ENCODE measurements at regions not wholly inside any gene's neighbourhood (a gene's known extent, or its start where the extent isn't known, plus 50 kb on each side); places are given as distances from the start of the nearest gene placed in this dataset.

DNA sequence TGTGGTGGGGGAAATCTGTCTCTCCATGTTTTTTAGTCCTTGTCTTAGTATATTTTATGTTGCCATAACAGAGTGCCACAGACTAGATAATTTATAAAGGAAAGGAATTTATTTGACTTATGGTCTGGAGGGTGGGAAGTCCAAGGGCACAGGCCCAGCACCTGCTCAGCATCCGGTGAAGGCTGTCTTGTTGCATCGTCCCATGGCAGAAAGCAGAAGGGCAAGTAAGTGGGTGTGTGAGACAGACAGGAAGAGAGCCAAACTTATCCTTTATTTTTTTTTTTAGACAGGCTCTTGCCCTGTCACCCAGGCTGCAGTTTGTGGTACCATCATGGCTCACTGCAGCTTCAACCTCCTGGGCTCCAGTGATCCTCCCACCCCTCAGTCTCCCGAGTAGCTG, 98.1 kb downstream of the HS1BP3 start:
- DNase-seq (ENCODE audit: low read depth) = no peak
- TF ChIP-seq, protein P1, sequence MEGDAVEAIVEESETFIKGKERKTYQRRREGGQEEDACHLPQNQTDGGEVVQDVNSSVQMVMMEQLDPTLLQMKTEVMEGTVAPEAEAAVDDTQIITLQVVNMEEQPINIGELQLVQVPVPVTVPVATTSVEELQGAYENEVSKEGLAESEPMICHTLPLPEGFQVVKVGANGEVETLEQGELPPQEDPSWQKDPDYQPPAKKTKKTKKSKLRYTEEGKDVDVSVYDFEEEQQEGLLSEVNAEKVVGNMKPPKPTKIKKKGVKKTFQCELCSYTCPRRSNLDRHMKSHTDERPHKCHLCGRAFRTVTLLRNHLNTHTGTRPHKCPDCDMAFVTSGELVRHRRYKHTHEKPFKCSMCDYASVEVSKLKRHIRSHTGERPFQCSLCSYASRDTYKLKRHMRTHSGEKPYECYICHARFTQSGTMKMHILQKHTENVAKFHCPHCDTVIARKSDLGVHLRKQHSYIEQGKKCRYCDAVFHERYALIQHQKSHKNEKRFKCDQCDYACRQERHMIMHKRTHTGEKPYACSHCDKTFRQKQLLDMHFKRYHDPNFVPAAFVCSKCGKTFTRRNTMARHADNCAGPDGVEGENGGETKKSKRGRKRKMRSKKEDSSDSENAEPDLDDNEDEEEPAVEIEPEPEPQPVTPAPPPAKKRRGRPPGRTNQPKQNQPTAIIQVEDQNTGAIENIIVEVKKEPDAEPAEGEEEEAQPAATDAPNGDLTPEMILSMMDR (IDR thresholded peaks at IDR 0.05; ENCODE audit: insufficient read depth, low read depth, low read length, missing control alignments) = no peak
- no peak overlapping the region for H3K4me3 ChIP-seq (ENCODE audit: low read length)

DNA sequence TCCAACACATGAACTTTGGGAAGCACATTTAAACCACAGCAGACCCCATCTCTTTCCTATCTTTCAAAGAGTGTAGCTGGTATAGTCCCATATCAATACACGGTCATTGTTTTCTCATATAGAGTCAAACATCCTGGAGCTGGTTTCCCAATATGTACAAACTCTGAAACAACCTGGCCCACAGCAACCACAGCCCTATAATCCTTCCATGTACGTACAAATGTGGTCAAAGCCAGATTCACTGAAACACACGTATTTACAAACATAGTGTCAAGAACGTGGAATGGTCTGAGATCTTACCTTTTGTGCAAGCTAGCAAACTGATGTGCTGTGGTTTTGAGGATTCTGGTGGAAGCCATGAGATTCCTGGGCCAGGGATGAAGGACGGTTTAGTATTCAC, 97.3 kb downstream of the HS1BP3 start:
- TF ChIP-seq, protein P1 (IDR thresholded peaks at IDR 0.05; ENCODE audit: insufficient read depth, low read depth, low read length, missing control alignments) = no peak
- DNase-seq (ENCODE audit: low read depth) = no peak
- H3K4me3 ChIP-seq (ENCODE audit: low read length) = no peak overlapping the region

DNA sequence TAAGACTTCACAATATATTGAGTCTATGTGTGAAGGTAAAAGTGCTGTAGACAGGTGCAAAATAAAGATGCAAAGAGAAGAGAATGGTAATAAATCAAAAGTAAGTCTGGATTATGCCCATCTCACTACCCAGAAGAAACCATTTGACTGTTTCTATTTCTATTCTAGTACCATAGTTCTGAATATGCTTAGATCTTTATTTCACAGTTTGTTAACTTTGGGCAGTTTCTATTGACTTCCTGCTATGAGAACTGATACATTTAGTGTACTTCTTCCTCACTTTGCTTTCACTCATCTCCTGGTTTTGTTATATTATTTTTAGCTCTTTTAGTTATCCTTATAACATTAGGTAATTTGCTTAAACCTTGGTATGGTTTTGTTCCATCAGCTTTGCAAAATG, 94.9 kb downstream of the HS1BP3 start:
- H3K4me3 ChIP-seq (ENCODE audit: low read length) = no peak overlapping the region
- no peak for DNase-seq (ENCODE audit: low read depth)
- TF ChIP-seq, protein P1 (IDR thresholded peaks at IDR 0.05; ENCODE audit: insufficient read depth, low read depth, low read length, missing control alignments) = no peak

DNA sequence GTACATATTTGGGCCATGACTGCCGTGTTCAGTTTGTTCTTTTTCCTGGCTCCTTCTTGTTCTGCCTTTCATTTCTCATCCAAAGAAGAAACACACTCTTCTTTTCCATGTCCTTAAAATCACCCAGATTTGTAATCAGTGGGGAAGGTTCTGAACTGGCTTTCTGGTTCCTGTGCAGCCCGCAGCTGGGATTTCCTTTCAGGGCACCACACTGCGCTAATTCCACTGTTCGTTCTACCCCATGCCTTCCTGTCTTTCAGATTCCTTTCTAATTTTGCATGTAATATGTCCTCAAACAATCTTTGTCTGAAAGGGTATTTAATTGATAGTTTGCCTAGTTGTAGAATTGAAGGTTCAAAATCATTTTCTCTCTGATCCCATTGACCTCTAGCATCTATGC, 94.1 kb downstream of the HS1BP3 start:
- TF ChIP-seq, protein P1 (IDR thresholded peaks at IDR 0.05; ENCODE audit: insufficient read depth, low read depth, low read length, missing control alignments) = no peak
- no peak overlapping the region for H3K4me3 ChIP-seq (ENCODE audit: low read length)

GRCh38 chr2:20557226-20557625, 93.7 kb downstream of the HS1BP3 start:
- H3K4me3 ChIP-seq (ENCODE audit: low read length) = no peak overlapping the region
- TF ChIP-seq, protein P1 (IDR thresholded peaks at IDR 0.05; ENCODE audit: insufficient read depth, low read depth, low read length, missing control alignments) = no peak

More for the DNA sequence above, 94.1 kb downstream of the HS1BP3 start:
- DNase-seq (ENCODE audit: low read depth) = no peak

DNA sequence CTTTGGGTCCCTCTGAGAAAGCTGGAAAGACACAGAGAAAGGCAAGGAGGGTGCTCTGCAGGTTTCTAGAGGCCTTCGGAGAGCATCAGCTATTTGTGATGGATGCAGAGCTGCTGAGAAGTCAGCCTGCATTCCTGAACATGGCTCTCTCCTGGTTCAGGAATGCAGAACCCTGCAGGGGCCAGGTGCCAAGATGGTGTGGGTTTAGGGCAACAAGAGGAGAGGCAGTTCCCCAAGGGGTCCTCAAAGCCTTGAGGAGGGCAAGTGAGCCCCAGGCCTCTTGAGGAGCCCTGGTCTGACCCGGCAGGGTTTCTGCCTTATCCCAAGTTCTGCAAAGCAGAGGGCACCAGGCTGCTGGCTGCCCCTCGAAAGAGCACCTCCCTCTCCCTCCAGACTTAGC, 93.3 kb downstream of the HS1BP3 start:
- DNase-seq (ENCODE audit: low read depth) = no peak
- no peak overlapping the region for H3K4me3 ChIP-seq (ENCODE audit: low read length)
- TF ChIP-seq, protein P1 (IDR thresholded peaks at IDR 0.05; ENCODE audit: insufficient read depth, low read depth, low read length, missing control alignments) = no peak

More at GRCh38 chr2:20557226-20557625, 93.7 kb downstream of the HS1BP3 start:
- DNase-seq (ENCODE audit: low read depth) = no peak

DNA sequence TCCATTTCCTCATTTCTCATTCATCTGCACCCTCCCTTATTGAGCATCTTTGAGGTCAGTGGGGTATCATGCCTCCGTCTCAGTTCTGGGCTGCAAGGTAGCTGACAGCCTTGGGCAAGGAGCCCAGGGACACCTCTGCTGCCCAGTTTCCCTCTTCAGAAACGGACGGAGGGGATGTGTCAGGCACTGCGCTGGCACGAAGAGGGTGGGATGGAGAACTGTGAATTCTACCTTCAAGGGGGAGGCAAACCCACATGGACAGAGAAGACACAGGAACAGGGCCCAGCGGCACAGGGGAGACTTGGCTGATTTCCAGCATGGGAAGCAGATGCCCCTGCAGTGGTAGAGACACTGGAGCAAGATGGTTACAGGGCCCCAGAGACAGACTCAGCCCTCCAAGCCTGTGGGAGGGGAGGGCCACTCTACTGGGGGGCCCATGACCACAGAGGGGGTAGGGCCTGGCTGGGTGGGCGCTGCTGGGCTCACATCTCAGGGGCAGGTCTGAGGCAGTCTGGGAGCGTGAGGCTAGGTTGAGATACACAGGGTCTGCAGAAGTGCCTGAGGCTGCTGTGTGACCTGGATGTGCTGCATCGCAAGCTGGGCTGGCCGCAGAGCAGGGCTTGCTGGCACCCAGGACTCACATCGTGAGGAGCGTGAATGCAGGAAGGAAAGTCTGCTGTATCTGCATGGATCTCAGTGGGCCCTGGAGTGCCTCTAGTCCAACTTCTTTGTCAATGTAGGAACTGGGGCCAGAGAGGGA, 92.3 kb downstream of the HS1BP3 start:
- no peak overlapping the region for H3K4me3 ChIP-seq (ENCODE audit: low read length)
- TF ChIP-seq, protein P1 (IDR thresholded peaks at IDR 0.05; ENCODE audit: insufficient read depth, low read depth, low read length, missing control alignments) = no peak
- no peak for DNase-seq (ENCODE audit: low read depth)
